Lower leg skin (tissue), 4 donors: ENCODE measurements at regions not wholly inside any gene's neighbourhood (a gene's known extent, or its start where the extent isn't known, plus 50 kb on each side); places are given as distances from the start of the nearest gene placed in this dataset.

Experiments
- DNase-seq, 2 donors: peaks; one replicate each; pipeline ENCODE4 v3.0.0-alpha.2; 2019; ENCODE audit warnings: low spot score in 2 of 2
- H3K4me3 ChIP-seq: fragments of 200-600 bp; sonication (generic); 2 replicates; pipeline ENCODE4 v1.5.1; 2017; ENCODE audit warnings: mild to moderate bottlenecking, low read depth; ENCODE audit not compliant: poor library complexity, severe bottlenecking
- CTCF ChIP-seq, 3 donors: fragments of 450-650 bp; IDR thresholded peaks; one replicate each; pipeline ENCODE4 v1.5.1; 2016; ENCODE audit warnings: antibody characterized with exemption in 3 of 3, mild to moderate bottlenecking in 3 of 3, moderate library complexity in 2 of 3
- POLR2A ChIP-seq, 2 donors: fragments of 450-650 bp; IDR thresholded peaks; one replicate each; pipeline ENCODE4 v1.6.1; 2016 to 2017; ENCODE audit warnings: antibody characterized with exemption in 2 of 2, mild to moderate bottlenecking in 1 of 2, moderate library complexity in 1 of 2
- WGBS, 2 donors: methylation state at CpG; one replicate each; pipeline ENCODE4 v1.1.5; 2018; 5-methylcytosine and 5-hydroxymethylcytosine counted together
- intact Hi-C: fragments of 100-400 bp; cut with DNase I; formaldehyde crosslinking; loops from one replicate; pipeline ENCODE4 v1.15.0; 2023; ENCODE audit warnings: low total_unique reads

- DNase-seq: no peak
- no peak overlapping the region for H3K4me3 ChIP-seq
- intact Hi-C loops: no loop called here
- TF ChIP-seq CTCF (IDR thresholded peaks at IDR 0.05): no peak
- no peak for TF ChIP-seq POLR2A (IDR thresholded peaks at IDR 0.05)
- WGBS, 2 donors: 45 to 53% methylated on average over 3 of the region's 3 CpGs
These were observed 110.2 kb upstream of the UGT8 start for GRCh38 chr4:114488301-114488982.

- 59 to 68% methylated on average over 2 of the region's 2 CpGs for WGBS, 2 donors
- TF ChIP-seq POLR2A (IDR thresholded peaks at IDR 0.05) (no peak), CTCF (IDR thresholded peaks at IDR 0.05) (no peak)
- no peak overlapping the region for H3K4me3 ChIP-seq
- DNase-seq: no peak
- intact Hi-C loops: no loop called here
These were observed 104.3 kb upstream of the UGT8 start for GRCh38 chr4:114494246-114494803.

GRCh38 chr4:114495471-114495928 is 103.1 kb upstream of the UGT8 start:
- WGBS, 2 donors: 51 to 64% methylated on average over 8 of the region's 8 CpGs
- intact Hi-C loops: no loop called here
- H3K4me3 ChIP-seq: no peak overlapping the region
- no peak for TF ChIP-seq CTCF (IDR thresholded peaks at IDR 0.05)
- TF ChIP-seq POLR2A (IDR thresholded peaks at IDR 0.05): no peak
- DNase-seq: no peak

- TF ChIP-seq POLR2A (IDR thresholded peaks at IDR 0.05) (no peak), CTCF (IDR thresholded peaks at IDR 0.05) (no peak)
These were observed 101.5 kb upstream of the UGT8 start for GRCh38 chr4:114497116-114497515.

GRCh38 chr4:114509340-114509739 is 89.3 kb upstream of the UGT8 start:
- intact Hi-C loops: no loop called here
- H3K4me3 ChIP-seq: no peak overlapping the region
- TF ChIP-seq CTCF (IDR thresholded peaks at IDR 0.05) (no peak), POLR2A (IDR thresholded peaks at IDR 0.05) (no peak)
- DNase-seq: no peak

More at GRCh38 chr4:114497116-114497515, 101.5 kb upstream of the UGT8 start:
- intact Hi-C loops: no loop called here
- DNase-seq: no peak
- no peak overlapping the region for H3K4me3 ChIP-seq
